ENCODE measurements at regions not wholly inside any gene's neighbourhood (a gene's known extent, or its start where the extent isn't known, plus 50 kb on each side); places are given as distances from the start of the nearest gene placed in this dataset.

DNA sequence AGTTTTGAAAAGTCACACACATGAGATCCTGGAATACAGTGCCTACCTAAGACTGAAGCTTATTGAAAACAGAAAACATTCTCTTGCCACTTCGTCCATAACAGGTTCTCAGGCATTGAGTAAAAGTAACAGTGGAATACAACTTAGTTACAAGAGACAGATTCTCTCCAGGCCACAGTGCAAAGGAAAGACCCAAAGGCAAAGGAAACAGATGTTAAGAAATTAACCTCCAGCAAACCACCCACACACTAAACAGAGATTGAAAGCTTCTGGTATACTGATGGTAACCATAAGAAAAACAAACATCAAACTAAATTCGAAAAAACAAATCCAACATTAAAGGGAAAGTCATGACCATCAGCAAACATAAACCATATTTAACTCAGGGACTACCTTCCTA is 914.7 kb downstream of the SLITRK5 start:
- Histone ChIP-seq H3K4me3 (ENCODE audit: insufficient read depth, low read depth, low read length) (no peak overlapping the region), H3K27me3 (ENCODE audit: control insufficient read depth, insufficient read depth, low read length) (no peaks in the 10 kb centered on the region), H3K14ac (replicated peaks; ENCODE audit: low read depth, low read length) (no peak overlapping the region), H4K5ac (ENCODE audit: low read depth, low read length) (no peak overlapping the region), H3K4ac (ENCODE audit: low read depth, low read length) (no peak overlapping the region), H3K79me1 (ENCODE audit: low read depth in 1 of 2, low read length in 2 of 2) (no peaks in the 10 kb centered on the region), H4K91ac (ENCODE audit: insufficient read depth, low read depth, low read length) (no peak overlapping the region), H2BK5ac (ENCODE audit: low read depth, low read length, poor library complexity, severe bottlenecking) (no peak overlapping the region), H3K4me1 (ENCODE audit: control insufficient read depth, insufficient read depth, low read length) (no peaks in the 10 kb centered on the region), H3K9ac (ENCODE audit: low read depth, low read length) (no peak overlapping the region), H2AFZ (replicated peaks; ENCODE audit: low read length, poor library complexity) (no peak overlapping the region), H3K36me3 (ENCODE audit: control insufficient read depth, insufficient read depth, low read length) (no peaks in the 10 kb centered on the region), H3K18ac (ENCODE audit: low read depth, low read length) (no peak overlapping the region), H2BK15ac (ENCODE audit: low read depth, low read length) (no peak overlapping the region), H3K9me3 (ENCODE audit: control insufficient read depth, insufficient read depth, low read length) (no peaks in the 10 kb centered on the region), H3K27ac (ENCODE audit: insufficient read depth, low read length) (no peak overlapping the region), H3K4me2 (ENCODE audit: low read depth, low read length) (no peak overlapping the region), H2BK20ac (ENCODE audit: low read depth, low read length) (no peak overlapping the region), H2AK9ac (replicated peaks; ENCODE audit: low read depth, low read length, poor library complexity) (no peak overlapping the region), H4K20me1 (ENCODE audit: insufficient read depth, low read length) (no peaks in the 10 kb centered on the region), H3K9me1 (ENCODE audit: insufficient read depth, low read length) (no peaks in the 10 kb centered on the region), H3K23ac (ENCODE audit: low read depth, low read length) (no peak overlapping the region), H3K56ac (ENCODE audit: extremely low read depth, insufficient read depth, low read length) (no peak overlapping the region), H4K8ac (ENCODE audit: low read depth in 2 of 2, low read length in 2 of 2) (no peak overlapping the region), H2AK5ac (ENCODE audit: low read depth, low read length) (no peak overlapping the region), H2BK120ac (ENCODE audit: low read depth, low read length) (no peak overlapping the region)
- no TSS peak for BruUV-seq (replicated peaks)
- ATAC-seq (ENCODE audit: low read depth) = no peak
- ChIA-PET CTCF (no interaction called here), POLR2A (ENCODE audit: unreplicated experiment) (no interaction called here)
- no peak for DNase-seq
- intact Hi-C loops (cut with micrococcal nuclease) = no loop called here
- dilution Hi-C loops (cut with HindIII; ENCODE audit: low sequenced_read_pairs, unreplicated experiment) = no loop called here
- in situ Hi-C loops (cut with MboI; ENCODE audit: low sequenced_read_pairs) = no loop called here
- no CpG with 5 or more reads among the region's 2 CpGs for WGBS, 2 experiments (ENCODE audit: extremely low coverage in 2 of 2, insufficient read length in 1 of 2)
- TF ChIP-seq MAFK (IDR thresholded peaks at IDR 0.05; ENCODE audit: low read depth, low read length) (no peak), SMC3 (IDR thresholded peaks at IDR 0.05; ENCODE audit: low read depth, low read length) (no peak), MAZ (IDR thresholded peaks at IDR 0.05; ENCODE audit: borderline replicate concordance, low read depth, low read length) (no peak)

All from IMR-90 (cell line).